Activated T-cell treated with anti-CD3 and anti-CD28 coated beads, Interleukin-2, amount 50 U/mL, for 1 hour (primary cell): ENCODE measurements at regions not wholly inside any gene's neighbourhood (a gene's known extent, or its start where the extent isn't known, plus 50 kb on each side); places are given as distances from the start of the nearest gene placed in this dataset.

Experiments used
- DNase-seq: peaks from one replicate; pipeline ENCODE4 v3.0.0-alpha.2; 2020

DNA sequence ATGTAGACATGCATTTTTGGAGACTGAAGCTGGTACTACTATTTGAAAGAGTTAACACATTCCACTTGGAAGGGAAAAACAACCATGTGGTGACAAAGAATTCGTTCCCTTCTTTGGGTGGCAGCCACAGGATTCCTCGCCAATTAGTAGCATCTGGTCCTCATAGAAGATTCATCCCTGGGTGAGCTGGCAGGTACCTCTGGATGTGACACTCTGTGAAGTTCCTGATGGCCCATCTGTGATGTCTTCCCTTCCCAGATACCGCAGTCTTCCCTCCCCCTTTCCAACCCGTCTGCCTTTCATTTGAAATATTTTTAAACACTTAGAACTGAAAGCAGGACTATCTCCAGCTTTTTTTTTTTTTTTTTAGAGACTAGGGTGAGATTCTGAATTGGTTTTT, 569.5 kb downstream of the TYW1 start:
- no peak for DNase-seq

DNA sequence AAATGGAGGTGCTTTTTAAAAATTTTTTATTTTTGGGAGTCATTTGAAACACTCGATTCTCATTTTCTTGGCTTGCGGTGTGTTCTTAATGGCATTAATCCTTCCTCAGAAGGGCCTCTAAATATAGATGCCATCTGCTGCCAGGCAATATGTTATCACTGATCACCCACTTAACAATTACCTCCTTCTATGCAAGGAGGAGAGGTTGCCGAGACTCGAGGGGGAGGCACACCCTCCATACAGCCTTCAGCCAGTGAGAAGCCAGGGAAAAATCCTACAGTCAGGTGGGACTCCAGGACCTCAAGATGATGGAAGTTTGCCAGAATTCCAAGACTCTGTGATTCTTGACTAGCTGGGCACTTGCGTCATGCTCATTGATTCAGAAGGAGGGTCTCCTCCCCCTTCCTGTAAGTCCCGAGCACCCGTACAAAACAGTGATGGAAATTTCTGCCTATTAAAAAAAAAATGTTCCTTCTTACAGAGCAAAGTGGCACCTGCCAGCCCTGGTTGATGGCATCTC, 574.5 kb downstream of the TYW1 start:
- DNase-seq = no peak

DNA sequence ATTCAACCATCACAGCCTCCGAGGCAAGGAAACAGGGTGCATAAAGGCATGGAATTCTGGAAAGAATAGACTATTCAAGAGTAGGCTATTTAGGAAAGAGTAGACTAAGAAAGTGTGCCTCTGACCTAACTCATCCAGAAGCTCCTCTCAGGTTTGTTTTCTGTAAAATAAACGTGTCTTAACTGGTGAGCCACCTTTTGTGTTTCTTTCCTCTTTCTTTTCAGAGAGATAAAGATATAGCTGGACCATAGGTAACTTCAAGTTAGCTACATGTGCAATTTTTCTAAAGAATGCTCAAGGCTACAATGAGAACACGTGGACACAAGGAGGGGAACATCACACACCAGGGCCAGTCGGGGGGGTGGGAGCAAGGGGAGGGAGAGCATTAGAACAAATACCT, 577.0 kb downstream of the TYW1 start:
- DNase-seq = no peak

DNA sequence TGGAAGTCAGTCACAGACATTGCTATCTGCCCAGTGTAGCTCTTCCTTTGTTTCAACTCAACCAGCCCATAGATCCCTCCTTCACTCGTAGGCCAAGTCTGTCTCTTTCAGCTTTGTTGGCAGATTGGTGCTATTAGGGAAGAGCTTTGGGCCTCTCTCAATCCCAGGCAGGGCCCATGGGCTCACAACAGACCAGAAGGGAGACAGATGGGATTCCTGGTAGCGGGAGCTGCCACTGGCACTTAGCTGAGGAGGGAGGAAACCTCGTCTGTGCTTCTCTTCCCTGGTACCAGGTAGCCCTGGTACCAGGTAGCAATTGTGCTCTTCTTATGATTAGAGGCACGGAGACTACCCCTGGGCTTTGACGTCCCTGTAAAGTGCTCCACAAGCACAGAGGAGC, 592.0 kb downstream of the TYW1 start:
- no peak for DNase-seq

DNA sequence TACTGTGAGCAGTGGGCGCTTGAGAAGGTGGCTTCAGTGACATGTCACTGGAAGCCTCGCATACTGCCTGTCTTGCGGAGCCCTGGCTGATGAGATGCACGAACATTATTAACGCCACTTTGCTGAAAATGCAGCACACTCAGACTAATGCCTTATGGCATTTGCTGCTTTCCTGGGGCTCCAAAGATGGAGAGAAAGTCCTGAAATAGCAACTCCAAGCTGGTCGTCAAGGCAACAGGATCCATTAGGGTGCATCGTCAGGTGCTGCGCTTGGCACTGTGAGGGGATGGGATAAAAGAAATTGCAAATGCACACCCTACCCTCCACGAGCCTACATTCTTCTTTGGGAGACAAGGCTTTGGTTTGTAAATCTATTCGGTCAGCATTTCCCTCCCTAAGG, 592.5 kb downstream of the TYW1 start:
- no peak for DNase-seq

DNA sequence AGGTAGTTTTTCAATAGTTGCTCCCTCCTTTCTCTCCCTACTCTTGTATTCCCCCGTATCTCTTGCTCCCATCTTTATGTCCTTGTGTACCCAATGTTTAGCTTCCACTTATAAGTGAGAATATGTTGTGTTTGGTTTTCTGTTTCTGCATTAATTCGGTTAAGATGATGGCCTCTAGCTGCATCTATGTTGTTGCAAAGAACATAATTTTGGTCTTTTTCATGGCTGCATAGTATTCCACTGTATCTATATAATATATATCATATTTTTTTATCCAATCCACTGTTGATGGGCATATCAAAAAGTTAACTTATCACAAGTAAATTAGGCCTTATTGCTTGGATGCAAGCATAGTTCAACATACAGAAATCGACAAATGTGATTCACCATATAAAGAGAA, 594.0 kb downstream of the TYW1 start:
- no peak for DNase-seq

DNA sequence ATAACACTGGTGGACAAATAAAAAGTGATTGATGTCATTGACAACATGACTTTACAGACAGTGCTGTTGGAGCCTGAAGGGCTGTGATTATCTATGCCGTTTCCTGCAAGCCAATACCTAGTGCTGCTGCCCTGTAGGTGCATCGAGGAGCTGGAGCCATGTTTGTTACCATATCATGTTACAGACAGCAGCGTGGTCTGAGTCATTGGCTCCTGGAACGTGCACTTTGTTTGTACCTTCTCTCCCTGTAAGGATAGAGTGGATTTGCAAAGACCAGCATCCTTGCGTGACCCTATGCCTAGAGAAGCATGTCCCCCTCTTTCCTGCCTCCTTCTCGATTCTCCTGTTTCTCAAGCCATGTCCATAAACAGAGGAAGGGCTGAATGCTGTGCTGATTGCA, 597.2 kb downstream of the TYW1 start:
- DNase-seq = no peak

DNA sequence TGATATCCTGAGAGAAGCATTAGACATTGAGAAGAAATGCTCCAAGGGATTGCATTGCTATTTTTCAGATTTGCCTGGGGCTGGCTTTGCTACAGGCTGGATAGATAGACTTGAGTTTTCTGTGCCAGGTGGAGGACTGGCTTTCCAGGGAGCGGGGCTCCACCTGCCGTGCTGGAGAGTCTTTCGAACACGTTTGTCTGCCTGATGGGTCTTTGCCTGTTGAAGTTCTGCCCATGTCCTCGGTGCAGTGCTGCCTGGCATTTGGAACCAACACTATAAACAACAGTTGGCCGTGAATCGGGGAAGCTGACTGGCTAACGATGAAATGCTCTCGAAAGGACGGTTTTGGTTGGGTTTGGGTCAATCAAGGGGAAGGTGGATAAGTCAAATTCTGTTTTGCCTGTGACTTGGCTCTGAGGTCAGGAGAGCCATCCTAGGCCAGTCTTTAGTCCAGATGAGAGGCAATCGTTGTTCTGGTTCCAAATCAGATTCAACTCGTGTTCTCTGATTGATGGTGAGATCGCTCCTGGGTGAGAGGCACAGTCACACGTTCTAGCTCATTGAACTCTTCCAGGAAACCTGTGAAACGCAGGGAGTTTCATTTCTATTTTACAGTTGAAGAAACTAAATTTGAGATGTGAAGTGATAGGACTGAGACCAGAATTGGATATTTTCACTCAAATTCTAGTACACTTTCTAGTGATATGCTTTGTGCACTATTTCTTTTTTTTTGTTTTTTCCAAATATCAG, 599.0 kb downstream of the TYW1 start:
- DNase-seq = no peak

DNA sequence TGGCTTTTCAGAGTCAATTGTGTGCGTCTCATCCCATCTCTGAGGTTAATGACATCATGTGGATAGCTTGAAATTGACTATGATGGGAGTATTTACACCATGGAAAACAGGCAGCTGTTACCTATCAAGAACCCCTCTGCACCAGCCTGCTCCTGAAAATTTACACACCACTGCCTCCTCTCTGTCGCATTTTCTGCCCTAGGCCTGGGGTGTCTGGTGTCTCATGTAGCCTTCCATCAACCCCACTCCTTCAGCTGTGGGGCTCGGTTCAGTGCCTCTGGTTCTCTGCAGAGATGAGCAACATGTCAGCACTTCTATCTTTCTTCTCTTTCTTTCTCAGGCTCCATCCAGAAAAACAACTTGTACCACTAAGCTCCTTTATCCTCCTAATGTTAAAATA, 600.5 kb downstream of the TYW1 start:
- DNase-seq = no peak

DNA sequence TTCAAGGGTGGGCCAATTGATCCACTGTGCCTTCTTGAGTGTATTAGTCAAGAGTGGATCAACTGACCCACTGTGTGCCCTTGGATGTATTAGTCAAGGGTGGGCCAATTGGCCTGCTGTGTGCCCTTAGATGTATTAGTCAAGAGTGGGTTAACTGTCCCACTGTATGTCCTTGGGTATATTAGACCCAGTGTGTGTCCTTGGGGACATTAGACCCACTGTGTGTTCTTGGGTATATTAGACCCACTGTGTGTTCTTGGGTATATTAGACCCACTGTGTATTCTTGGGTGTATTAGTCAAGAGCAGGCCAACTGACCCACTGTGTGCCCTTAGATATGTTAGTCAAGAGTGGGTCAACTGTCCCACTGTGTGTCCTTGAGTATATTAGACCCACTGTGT, 601.8 kb downstream of the TYW1 start:
- DNase-seq = no peak

DNA sequence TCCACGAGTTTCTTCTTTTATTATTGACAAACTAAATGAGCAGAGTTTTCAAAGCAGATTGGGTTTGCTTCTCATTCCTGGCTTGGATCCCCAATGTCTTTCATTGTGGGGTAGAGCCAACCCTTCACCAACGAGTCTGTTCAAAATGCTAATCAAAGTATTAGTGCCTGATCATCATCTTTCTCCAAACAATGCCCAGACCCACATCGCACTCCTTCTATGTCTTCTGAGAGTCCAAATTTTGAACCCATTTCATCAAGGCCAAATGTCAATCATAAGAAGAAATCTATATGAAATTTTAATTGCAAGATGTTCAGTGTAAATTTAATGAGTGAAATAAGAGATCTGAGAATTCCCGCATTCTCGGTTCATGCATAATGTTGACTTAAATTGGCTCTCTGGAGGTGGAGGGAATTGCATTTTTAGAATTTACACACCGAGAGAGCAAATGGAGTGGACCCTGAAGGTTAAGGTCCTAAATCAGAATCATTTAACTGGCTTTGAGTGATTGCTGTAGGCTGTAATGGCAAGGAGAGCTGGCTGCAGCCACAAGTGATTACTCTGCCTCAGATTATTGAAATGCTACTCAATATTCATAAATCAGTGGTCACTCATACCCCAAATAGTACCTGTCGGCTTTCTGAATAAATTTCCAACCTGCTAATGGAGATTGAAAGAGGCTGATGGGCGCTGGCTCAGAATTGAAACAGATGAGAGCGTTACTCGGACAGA, 602.9 kb downstream of the TYW1 start:
- no peak for DNase-seq

DNA sequence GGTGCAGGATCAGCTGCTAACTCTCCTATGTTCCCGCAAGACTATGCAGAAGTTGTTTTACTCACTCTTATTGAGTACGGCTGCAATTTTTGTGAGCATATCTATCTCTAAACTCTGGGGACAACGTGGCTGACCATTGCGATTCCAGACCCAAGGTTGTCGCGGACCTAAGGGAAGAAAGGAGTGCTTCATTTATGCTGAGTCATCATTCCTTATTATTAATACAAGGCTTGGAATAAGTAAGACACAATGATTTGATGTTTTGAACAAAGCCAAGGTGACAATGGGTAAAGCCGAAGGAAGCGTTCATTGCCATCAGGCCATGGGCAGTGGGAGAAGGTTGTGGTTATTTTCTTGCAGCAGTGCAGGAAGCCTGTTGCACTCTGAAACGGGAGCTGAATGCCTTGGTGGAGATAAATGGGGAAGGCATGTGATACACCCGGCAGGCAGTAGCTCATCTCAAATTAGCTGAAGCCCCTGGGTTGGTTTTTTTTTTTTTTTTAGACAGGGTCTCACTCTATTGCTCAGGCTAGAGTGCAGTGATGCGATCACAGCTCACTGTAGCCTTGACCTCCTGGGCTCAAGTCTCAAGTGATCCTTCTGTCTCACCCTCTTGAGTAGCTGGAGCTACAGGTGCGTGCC, 605.7 kb downstream of the TYW1 start:
- DNase-seq = no peak

DNA sequence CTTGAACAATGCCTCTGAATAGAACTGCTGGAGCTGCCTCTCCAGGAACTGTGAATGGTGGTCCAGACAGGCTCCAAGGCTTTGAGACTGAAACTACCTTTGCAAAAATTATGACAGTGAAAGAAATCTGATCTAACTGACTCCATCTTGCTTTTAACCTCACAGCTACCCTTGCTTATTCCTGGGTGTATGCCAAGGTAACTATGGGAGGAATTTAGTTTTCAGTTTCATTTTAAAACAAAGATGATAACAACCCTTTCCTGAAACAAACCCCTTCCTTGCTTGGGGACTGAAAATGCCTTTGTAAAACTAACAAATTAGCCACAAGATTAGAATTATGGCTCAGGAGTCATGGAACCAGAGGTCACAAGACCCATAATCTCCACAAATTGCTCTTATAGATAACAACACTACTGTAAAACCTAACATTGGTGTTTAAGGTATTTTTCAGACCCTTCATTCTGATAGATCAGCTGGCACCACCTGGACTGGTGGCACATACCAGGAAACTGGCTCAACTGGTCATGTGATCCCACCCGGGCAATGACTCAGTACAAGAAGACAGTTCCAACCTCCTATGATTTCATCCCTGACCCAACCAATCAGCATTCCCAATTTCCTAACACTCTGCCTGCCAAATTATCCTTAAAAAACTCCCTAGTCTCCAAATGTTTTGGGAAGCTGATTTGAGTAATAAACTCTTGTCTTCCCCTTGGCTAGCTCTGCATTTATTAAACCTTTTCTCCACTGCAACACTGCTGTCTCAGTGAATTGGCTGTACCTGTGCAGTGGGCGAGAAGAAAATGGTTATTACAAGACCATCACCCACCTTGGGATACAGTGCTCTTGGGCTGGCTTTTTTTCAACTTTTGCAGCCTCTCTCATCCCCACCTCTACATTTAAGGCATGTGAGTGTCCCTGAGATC, 608.1 kb downstream of the TYW1 start:
- no peak for DNase-seq

DNA sequence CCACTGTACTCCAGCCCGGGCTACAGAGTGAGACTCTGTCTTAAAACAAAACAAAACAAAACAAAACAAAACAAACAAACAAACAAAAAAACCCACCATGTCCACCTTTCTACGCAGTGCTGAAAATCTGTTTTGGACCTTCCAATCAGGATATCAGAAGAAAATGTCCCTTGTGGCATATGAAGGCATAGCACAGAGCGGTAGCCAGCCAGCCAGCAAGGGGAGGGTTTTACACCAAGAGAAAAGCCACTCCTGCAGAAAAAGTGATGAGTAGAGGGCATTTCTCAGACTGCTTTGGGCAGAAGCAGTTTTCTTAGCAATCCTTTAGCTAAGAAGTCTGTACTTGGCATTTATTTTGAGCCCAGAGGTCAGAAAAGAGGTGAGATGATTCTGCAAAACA, 612.2 kb downstream of the TYW1 start:
- DNase-seq = no peak

DNA sequence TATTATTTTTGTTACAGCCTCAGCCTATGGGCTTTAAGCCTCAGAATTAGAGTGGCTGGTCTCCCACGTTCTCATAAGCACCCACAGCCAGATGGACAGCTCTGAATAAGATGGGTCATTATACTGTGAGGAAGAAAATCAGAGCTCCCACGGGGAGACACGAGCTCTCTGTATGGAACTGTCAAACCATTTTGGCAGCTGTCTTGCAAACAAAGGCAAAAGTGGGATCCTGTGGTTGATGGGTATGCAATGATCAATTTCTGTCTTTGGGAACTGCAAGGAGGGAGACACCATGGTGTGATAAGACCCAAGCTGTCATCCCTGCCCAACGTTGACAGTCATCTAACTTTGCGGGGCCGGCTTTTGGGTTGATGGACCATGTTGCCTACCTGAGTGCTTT, 614.3 kb downstream of the TYW1 start:
- no peak for DNase-seq

DNA sequence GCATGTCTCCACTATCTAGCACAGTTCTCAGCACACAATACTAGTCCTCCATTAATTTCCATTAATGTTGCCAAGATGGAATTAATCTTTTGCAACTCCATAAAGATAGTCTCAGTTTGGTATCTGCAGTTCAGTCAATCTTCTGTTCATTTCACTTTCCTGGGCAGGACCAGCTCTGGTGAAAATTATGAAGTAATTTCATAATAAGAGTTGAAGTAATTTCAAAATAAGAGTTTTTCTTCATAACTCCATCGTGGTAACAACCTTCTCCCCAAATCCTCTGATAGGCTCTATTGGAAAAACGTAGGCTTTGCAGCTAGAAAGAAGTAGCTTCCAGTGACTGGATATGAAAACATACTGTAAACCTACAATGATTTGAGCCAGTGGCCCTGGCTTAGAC, 618.2 kb downstream of the TYW1 start:
- no peak for DNase-seq

DNA sequence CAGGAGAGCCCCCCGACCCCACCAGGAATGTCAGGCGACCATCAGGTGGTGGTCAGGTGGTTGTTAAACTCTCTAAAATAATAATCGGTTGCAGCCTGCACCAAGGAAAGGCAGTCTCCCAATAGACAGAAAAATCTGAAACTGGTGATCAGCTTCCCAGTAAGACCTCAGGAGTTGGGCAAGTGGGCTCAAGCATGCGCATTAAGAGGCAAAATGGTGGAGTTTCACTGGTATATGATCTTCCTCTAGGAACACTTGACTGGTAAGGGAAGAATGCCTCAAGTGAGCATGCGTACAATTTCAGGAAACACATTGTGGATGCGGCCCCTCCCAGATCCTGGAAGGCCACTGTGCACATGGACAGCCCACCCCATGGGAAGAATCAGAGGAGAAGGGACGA, 619.9 kb downstream of the TYW1 start:
- no peak for DNase-seq

DNA sequence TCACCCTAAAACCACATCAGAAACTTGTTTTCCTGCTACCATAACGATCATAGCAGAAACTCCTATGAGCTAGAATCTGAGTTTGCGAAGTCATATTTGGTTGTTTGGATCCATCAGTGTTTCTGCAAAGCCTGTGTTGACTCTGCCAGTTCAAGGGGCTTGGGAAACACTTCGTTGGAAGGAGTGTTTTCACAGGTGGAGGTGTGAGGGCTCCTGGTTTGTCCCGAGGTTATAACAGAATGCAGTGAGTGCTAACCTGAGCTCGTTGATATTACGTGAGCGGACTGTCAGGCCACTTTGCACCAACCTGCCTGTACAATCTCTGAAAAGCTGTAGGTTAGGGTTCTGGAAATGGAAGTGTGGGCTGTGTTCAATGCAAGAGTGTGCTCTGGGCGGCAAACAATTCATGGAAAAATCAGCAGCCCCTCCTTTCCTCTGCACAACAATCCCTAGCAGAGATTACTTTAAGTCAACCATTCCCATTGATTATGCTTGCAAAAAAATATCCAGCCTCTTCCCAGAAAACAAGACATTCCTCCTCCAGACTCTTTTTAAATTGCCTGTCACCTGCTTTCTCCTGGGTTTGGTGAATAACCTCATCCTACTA, 622.0 kb downstream of the TYW1 start:
- DNase-seq = no peak

DNA sequence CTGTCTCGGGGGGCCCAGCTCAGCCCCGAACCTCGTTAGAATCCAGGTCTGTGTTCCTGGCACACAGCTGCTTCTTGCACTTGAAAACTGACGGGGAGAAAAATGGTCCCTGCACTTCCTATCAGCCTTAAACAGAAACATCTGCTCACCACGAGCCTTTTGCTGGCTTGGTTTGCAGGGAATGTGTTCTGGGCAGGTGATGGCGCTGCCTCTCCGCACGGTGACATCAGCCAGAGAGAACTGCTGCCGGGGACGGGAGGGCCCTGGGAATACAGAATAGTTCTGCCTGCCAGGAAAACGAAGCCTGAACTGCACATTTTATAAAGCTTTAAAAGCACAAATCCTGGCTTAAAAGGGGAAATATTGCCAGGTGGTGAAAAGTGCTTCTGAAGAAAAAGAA, 622.5 kb downstream of the TYW1 start:
- DNase-seq = no peak

DNA sequence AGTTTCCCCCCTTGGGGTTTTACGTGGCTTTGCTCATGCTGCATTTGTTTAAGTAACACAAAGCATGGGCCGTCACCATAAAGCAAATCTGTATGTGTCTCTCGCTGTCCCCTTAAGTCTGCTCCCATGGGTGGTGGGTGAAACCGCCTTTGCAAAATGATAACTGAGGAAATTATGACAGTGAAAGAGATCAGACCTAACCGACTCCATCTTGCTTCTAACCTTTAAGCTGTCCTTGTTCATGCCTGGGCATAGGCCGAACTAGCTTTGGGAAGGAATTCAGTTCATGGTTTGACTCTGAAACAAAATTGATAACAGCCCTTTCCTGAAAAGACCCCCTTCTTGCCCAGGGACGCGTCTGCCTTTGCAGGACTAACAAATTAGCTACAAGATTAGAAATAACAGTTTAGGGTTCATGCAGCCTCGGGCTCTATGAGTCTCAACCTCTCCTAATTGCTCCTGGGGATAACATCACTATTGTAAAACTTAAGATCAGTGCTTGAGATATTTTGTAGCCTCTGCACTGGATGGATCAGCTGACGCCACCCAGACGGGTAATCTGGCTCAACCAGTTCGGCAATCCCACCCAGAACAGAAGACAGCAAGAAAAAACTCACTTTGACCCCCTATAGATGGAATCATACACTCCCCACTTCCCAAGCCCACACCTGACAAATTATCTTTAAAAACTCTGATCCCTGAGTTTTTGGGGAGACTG, 623.7 kb downstream of the TYW1 start:
- no peak for DNase-seq

DNA sequence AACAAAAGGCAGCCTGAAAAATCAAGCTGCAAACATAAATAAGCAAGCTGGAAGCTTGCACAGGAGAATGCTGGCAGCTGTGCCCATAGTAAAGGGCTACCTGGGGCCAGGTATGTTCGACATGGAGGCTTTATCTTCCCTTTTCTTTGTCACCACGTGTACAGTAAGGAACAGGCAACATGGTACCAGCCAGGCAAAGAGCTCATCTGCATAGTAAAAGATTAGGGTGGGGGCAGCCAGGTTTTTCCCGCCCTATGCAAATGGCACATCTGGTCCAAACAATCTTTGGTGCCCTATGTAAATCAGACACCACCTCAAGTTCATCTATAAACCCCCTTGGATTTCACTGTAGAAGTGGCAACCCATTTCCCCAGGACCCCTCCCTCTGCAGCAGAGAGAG, 625.1 kb downstream of the TYW1 start:
- DNase-seq = no peak

DNA sequence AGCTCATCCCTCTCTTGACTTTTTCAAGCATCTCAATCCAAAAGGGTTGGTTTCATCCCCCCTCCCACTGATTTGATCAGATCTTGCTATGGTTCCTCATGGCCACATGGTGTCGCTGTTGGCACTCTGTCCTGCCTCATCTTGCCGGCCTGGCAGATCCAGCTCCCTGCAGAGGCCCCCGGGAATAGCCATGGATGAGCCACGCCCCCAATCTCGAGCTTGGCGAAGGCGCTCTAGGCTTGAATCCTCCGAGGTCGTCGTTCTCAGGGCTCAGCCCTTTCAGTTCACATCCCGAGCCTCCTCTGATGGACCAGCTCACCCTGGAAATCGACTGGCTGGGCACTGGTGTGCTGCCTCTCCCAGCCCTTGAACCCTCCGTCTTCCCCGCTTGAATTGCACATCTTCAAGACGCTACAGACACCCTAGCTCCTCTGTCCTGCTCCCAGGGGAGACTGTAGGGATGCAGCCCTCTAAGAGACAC, 628.7 kb downstream of the TYW1 start:
- peak; percentile 15 for DNase-seq
